ENCODE measurements at regions not wholly inside any gene's neighbourhood (a gene's known extent, or its start where the extent isn't known, plus 50 kb on each side); places are given as distances from the start of the nearest gene placed in this dataset.

- TF ChIP-seq, protein P1, sequence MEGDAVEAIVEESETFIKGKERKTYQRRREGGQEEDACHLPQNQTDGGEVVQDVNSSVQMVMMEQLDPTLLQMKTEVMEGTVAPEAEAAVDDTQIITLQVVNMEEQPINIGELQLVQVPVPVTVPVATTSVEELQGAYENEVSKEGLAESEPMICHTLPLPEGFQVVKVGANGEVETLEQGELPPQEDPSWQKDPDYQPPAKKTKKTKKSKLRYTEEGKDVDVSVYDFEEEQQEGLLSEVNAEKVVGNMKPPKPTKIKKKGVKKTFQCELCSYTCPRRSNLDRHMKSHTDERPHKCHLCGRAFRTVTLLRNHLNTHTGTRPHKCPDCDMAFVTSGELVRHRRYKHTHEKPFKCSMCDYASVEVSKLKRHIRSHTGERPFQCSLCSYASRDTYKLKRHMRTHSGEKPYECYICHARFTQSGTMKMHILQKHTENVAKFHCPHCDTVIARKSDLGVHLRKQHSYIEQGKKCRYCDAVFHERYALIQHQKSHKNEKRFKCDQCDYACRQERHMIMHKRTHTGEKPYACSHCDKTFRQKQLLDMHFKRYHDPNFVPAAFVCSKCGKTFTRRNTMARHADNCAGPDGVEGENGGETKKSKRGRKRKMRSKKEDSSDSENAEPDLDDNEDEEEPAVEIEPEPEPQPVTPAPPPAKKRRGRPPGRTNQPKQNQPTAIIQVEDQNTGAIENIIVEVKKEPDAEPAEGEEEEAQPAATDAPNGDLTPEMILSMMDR (IDR thresholded peaks at IDR 0.05) = no peak
- TF ChIP-seq POLR2AphosphoS5 (IDR thresholded peaks at IDR 0.05) = no peak
Measured at GRCh38 chr16:73565925-73566324, 518.0 kb upstream of the ZFHX3 start.

Measured in suprapubic skin (tissue), 3 donors.